ENCODE measurements at regions not wholly inside any gene's neighbourhood (a gene's known extent, or its start where the extent isn't known, plus 50 kb on each side); places are given as distances from the start of the nearest gene placed in this dataset.

- Histone ChIP-seq H3K27ac (no peak overlapping the region), H3K9me3 (no peaks in the 10 kb centered on the region), H3K36me3 (no peaks in the 10 kb centered on the region), H3K4me3 (no peak overlapping the region), H3K27me3 (no peaks in the 10 kb centered on the region), H3K4me1 (no peaks in the 10 kb centered on the region)
- peak in 1 of 2 donors; percentile 14 for ATAC-seq (ENCODE audit: low FRiP score in 2 of 2)
- TF ChIP-seq EP300 (IDR thresholded peaks at IDR 0.05) (no peak), CTCF (IDR thresholded peaks at IDR 0.05) (no peak), POLR2A (IDR thresholded peaks at IDR 0.05) (no peak), POLR2AphosphoS5 (IDR thresholded peaks at IDR 0.05) (no peak)
- DNase-seq, result no peak
- 79 to 87% methylated on average over 5 of the region's 5 CpGs for WGBS, 2 donors
Observed at GRCh38 chr11:19398273-19398672, 157.5 kb upstream of the E2F8 start.

- Histone ChIP-seq H3K27ac (no peak overlapping the region), H3K4me3 (no peak overlapping the region), H3K27me3 (no peaks in the 10 kb centered on the region), H3K4me1 (no peaks in the 10 kb centered on the region), H3K36me3 (no peaks in the 10 kb centered on the region), H3K9me3 (no peaks in the 10 kb centered on the region)
- TF ChIP-seq EP300 (IDR thresholded peaks at IDR 0.05), result no peak
- TF ChIP-seq CTCF (IDR thresholded peaks at IDR 0.05), result no peak
- no peak for TF ChIP-seq POLR2A (IDR thresholded peaks at IDR 0.05)
- no peak for TF ChIP-seq POLR2AphosphoS5 (IDR thresholded peaks at IDR 0.05)
- DNase-seq (no peak), ATAC-seq (ENCODE audit: low FRiP score in 2 of 2) (no peak)
- 61 to 67% methylated on average over 3 of the region's 3 CpGs for WGBS, 2 donors
Observed at GRCh38 chr11:19395050-19395449, 154.3 kb upstream of the E2F8 start.

GRCh38 chr11:19394525-19395016 lies 153.8 kb upstream of the E2F8 start:
- 60 to 66% methylated on average over 5 of the region's 5 CpGs for WGBS, 2 donors

GRCh38 chr11:19393941-19394340 lies 153.2 kb upstream of the E2F8 start:
- DNase-seq, result no peak
- H3K4me3 ChIP-seq, result no peak overlapping the region
- no peak for ATAC-seq (ENCODE audit: low FRiP score in 2 of 2)
- no peak overlapping the region for H3K27ac ChIP-seq
- H3K27me3 ChIP-seq, result no peaks in the 10 kb centered on the region
- no peaks in the 10 kb centered on the region for H3K36me3 ChIP-seq
- H3K9me3 ChIP-seq, result no peaks in the 10 kb centered on the region
- 55 to 65% methylated on average over 1 of the region's 1 CpG for WGBS, 2 donors
- H3K4me1 ChIP-seq, result peaks cover 0 to 9% (median 3%) of the 10 kb centered on the region in 4 donors
- TF ChIP-seq CTCF (IDR thresholded peaks at IDR 0.05) (no peak), EP300 (IDR thresholded peaks at IDR 0.05) (no peak), POLR2AphosphoS5 (IDR thresholded peaks at IDR 0.05) (no peak), POLR2A (IDR thresholded peaks at IDR 0.05) (no peak)

More at GRCh38 chr11:19394525-19395016, 153.8 kb upstream of the E2F8 start:
- Histone ChIP-seq H3K4me1 (peaks cover 0 to 5% (median 0%) of the 10 kb centered on the region in 4 donors), H3K9me3 (no peaks in the 10 kb centered on the region), H3K27ac (no peak overlapping the region), H3K27me3 (no peaks in the 10 kb centered on the region), H3K4me3 (no peak overlapping the region), H3K36me3 (no peaks in the 10 kb centered on the region)
- no peak for DNase-seq
- ATAC-seq (ENCODE audit: low FRiP score in 2 of 2), result no peak
- TF ChIP-seq CTCF (IDR thresholded peaks at IDR 0.05), result no peak
- TF ChIP-seq EP300 (IDR thresholded peaks at IDR 0.05), result no peak
- TF ChIP-seq POLR2A (IDR thresholded peaks at IDR 0.05), result no peak
- no peak for TF ChIP-seq POLR2AphosphoS5 (IDR thresholded peaks at IDR 0.05)

- 91% methylated on average over 3 of the region's 3 CpGs for WGBS, 2 donors
- Histone ChIP-seq H3K9me3 (no peaks in the 10 kb centered on the region), H3K36me3 (no peaks in the 10 kb centered on the region), H3K4me1 (peaks cover 0 to 9% (median 3%) of the 10 kb centered on the region in 4 donors), H3K4me3 (no peak overlapping the region), H3K27ac (no peak overlapping the region), H3K27me3 (no peaks in the 10 kb centered on the region)
- no peak for TF ChIP-seq CTCF (IDR thresholded peaks at IDR 0.05)
- TF ChIP-seq POLR2A (IDR thresholded peaks at IDR 0.05), result no peak
- TF ChIP-seq EP300 (IDR thresholded peaks at IDR 0.05), result no peak
- TF ChIP-seq POLR2AphosphoS5 (IDR thresholded peaks at IDR 0.05), result no peak
- no peak for DNase-seq
- ATAC-seq (ENCODE audit: low FRiP score in 2 of 2), result no peak
Observed at GRCh38 chr11:19392847-19393518, 152.2 kb upstream of the E2F8 start.

All from upper lobe of left lung (tissue), 6 donors.